ENCODE measurements at regions not wholly inside any gene's neighbourhood (a gene's known extent, or its start where the extent isn't known, plus 50 kb on each side); places are given as distances from the start of the nearest gene placed in this dataset.

DNA sequence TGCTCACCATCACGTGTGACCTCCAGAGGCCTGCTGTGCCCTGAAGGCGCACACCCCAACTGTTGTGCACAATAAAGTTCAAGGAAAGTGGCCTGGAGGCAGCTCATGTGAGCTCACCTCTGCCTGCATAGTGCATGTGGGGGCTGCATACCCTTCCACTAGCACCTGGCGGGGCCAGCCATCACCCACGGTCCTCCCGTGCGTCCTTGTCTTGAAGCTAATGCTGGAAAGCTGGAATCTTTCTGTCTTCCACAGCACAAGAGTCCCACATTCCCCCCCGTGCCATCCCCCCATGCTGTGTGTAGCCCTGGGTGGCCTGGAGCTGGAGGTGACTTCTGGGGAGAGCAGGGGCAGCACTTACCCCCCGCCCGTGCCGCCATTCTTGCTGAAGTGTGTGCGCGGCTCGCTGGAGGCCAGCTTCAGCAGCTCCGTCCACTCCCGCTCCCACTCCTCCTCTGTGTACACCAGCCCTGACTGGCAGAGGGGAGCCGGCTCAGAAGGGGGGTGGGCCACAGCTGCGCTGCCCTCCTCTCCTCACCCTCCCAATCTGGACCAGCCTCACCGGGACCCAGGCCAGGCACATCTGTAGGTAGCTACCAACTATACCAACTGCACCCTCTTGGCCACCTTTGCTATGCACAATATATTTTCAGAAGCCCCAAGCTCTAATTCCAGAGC is 199.5 kb downstream of the KLF13 start:
- TF ChIP-seq, protein P1, sequence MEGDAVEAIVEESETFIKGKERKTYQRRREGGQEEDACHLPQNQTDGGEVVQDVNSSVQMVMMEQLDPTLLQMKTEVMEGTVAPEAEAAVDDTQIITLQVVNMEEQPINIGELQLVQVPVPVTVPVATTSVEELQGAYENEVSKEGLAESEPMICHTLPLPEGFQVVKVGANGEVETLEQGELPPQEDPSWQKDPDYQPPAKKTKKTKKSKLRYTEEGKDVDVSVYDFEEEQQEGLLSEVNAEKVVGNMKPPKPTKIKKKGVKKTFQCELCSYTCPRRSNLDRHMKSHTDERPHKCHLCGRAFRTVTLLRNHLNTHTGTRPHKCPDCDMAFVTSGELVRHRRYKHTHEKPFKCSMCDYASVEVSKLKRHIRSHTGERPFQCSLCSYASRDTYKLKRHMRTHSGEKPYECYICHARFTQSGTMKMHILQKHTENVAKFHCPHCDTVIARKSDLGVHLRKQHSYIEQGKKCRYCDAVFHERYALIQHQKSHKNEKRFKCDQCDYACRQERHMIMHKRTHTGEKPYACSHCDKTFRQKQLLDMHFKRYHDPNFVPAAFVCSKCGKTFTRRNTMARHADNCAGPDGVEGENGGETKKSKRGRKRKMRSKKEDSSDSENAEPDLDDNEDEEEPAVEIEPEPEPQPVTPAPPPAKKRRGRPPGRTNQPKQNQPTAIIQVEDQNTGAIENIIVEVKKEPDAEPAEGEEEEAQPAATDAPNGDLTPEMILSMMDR (conservative IDR thresholded peaks at IDR 0.05; ENCODE audit: low read depth, low read length) = no peak
- H3K4me3 ChIP-seq (ENCODE audit: low read length) = no peak overlapping the region

DNA sequence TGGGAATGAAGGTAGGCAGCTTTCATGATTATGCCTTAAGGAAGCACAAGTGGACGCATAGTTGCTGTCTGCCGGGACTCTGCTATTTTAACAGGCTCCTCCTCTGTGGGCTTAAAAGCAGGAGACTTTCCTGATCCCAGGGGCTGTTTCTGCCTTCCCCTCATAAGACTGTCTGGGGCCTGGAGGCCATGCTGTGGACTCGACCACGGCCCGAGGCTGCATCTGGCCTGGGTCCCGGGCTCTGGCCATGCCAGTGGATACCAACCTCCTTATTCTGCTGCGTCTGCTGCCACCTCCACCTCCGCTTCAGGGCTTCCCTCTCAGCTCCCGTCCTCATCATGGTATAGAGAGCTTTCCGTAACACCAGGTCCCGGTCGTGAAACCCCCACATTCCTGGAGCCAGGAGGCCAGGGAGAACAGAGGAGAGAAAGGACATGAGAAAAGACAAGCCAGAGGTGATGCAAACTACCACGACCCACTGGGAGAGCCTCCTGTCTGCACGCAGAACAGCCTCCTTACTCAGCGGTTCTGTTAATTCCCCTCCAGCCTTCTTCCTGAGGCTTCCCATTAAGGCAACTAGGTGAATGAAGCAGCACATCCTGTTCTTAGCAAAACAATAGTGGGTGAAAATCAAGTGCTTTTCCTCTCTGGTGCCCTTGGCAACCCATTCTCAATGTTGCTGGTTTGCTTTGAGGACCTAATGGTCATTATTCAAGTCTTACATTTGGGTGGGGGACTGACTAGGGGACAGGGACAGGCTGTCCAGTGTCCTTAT is 200.5 kb downstream of the KLF13 start:
- H3K4me3 ChIP-seq (ENCODE audit: low read length) = no peak overlapping the region
- no peak for DNase-seq (ENCODE audit: low read depth)
- TF ChIP-seq, protein P1 (conservative IDR thresholded peaks at IDR 0.05; ENCODE audit: low read depth, low read length) = no peak

More for the DNA sequence above, 199.5 kb downstream of the KLF13 start:
- no peak for DNase-seq (ENCODE audit: low read depth)

DNA sequence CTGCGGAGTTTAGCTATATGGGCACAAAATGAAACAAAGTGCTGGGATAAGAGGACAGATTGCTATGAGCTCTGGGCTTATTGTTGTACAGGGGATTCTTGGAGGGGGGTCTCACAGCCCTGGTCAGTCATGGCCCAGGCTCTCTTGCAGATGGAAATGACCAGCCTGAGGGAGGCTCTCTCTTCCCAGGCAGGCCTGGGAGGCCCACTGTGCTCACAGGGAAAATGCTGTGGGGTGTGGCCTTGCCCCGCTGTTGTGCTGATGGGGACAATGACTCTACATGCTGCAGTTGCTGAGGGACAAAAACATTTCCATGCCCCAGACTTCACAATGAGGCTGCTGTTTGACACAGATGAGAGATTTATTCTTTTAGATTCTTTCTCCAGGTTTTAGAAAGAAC is 202.2 kb downstream of the KLF13 start:
- H3K4me3 ChIP-seq (ENCODE audit: low read length) = no peak overlapping the region
- DNase-seq (ENCODE audit: low read depth) = no peak
- TF ChIP-seq, protein P1 (conservative IDR thresholded peaks at IDR 0.05; ENCODE audit: low read depth, low read length) = no peak

DNA sequence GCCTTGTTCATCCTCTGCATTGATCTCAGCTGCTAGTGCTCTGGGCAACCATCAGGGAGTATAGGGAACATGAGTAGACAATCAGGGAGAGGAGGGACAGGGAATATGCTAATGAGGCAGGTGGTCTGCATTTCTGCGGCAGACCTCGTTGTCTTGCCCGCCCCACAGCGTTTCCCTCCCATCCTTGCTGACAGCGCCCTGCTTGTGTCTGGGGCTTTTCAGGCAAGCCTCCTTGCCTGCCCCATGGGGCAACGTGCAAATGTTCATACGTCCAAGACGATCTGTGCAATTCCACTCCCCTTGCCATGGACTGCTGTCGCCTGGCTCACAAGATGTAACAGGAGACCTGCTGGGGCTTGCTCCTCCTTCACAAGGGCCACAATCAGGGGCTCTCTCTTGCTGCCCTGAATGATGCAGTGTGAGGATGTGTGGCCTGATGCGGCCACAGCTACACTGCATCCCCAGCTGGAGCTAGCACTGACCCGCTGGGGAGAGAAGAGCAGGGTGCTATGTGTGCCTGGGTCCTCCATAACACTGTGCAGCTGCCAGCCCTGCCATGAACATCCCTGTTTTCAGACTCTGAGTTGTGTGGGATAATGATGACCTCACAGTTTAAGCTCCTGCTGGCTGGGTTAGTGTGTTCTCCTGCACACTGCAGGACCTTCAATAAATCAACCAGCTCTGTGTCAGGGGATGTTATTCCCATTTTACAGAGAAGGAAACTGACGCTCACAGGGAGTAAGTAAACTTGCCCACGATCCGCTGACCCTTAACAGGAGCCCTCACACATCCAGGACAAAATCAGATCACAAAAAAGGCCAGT is 211.3 kb downstream of the KLF13 start:
- no peak overlapping the region for H3K4me3 ChIP-seq (ENCODE audit: low read length)
- TF ChIP-seq, protein P1 (conservative IDR thresholded peaks at IDR 0.05; ENCODE audit: low read depth, low read length) = no peak
- no peak for DNase-seq (ENCODE audit: low read depth)

DNA sequence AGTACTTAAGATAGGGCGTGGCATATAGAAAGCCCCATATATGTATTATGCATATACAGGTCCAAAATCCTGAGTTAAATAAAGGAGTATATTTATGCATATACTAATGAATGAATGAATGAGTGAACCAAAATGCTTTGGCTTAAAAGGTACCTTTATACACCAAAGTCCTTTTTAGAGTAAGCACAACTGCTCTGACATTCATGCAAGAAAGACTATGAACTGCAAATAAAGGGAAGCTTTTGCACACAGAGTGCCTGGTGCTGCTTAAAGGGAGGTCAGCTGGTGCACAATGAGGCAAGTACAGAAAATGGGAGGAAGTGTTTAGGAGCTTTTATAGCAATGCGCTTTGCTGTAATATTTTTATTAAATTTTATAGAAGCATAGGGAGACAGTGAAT is 214.0 kb downstream of the KLF13 start:
- TF ChIP-seq, protein P1 (conservative IDR thresholded peaks at IDR 0.05; ENCODE audit: low read depth, low read length) = no peak
- no peak overlapping the region for H3K4me3 ChIP-seq (ENCODE audit: low read length)
- DNase-seq (ENCODE audit: low read depth) = no peak

DNA sequence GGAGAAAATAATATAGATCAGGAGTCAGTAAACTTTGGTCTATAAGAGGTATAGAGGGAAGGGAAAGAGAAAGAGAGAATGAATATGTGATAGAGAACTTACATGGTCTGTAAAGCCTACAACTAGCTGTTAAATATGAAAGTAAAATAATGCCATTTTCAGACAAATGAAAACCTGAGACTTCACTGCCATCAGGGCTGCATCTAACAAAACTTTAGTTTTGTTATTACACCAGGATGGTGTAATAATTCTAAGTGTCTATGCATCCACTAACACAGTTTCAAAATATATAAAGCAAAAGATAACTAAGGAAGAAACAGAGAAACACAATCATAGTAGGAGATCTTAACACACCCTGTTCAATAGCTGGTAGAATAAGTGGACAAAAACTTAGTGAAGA is 217.7 kb downstream of the KLF13 start:
- H3K4me3 ChIP-seq (ENCODE audit: low read length) = no peak overlapping the region
- TF ChIP-seq, protein P1 (conservative IDR thresholded peaks at IDR 0.05; ENCODE audit: low read depth, low read length) = no peak
- no peak for DNase-seq (ENCODE audit: low read depth)

Data from retinal pigment epithelial cell (primary cell).